ENCODE measurements at regions not wholly inside any gene's neighbourhood (a gene's known extent, or its start where the extent isn't known, plus 50 kb on each side); places are given as distances from the start of the nearest gene placed in this dataset.

- no peak for TF ChIP-seq POLR2A (IDR thresholded peaks at IDR 0.05)
- TF ChIP-seq CTCF (IDR thresholded peaks at IDR 0.05), result no peak
- intact Hi-C loops (cut with DNase I), result no loop called here
Observed at GRCh38 chr6:130529569-130530149, 163.8 kb downstream of the TMEM200A start.

GRCh38 chr6:130534627-130535026 lies 168.8 kb downstream of the TMEM200A start:
- DNase-seq, result no peak
- Histone ChIP-seq H3K27me3 (no peaks in the 10 kb centered on the region), H3K9me3 (replicated peaks in 1 of 3) (peaks cover 0 to 5% (median 0%) of the 10 kb centered on the region in 3 donors), H3K36me3 (replicated peaks in 1 of 2) (no peaks in the 10 kb centered on the region), H3K4me1 (replicated peaks in 1 of 2) (no peaks in the 10 kb centered on the region), H3K27ac (no peak overlapping the region), H3K4me3 (no peak overlapping the region)
- TF ChIP-seq CTCF (IDR thresholded peaks at IDR 0.05) (no peak), POLR2A (IDR thresholded peaks at IDR 0.05) (no peak)
- 83 to 92% (median 89%) methylated on average over 3 of the region's 3 CpGs for WGBS, 4 donors
- intact Hi-C loops (cut with DNase I), result no loop called here

More at GRCh38 chr6:130529569-130530149, 163.8 kb downstream of the TMEM200A start:
- Histone ChIP-seq H3K36me3 (replicated peaks in 1 of 2) (no peaks in the 10 kb centered on the region), H3K4me1 (replicated peaks in 1 of 2) (no peaks in the 10 kb centered on the region), H3K27me3 (no peaks in the 10 kb centered on the region), H3K4me3 (no peak overlapping the region), H3K9me3 (replicated peaks in 1 of 3) (no peaks in the 10 kb centered on the region), H3K27ac (no peak overlapping the region)
- WGBS, 4 donors, result 83 to 95% (median 90%) methylated on average over 4 to 8 of the region's 8 CpGs
- no peak for DNase-seq

GRCh38 chr6:130535242-130535641 lies 169.4 kb downstream of the TMEM200A start:
- intact Hi-C loops (cut with DNase I), result no loop called here
- TF ChIP-seq CTCF (IDR thresholded peaks at IDR 0.05), result no peak
- no peak for TF ChIP-seq POLR2A (IDR thresholded peaks at IDR 0.05)
- WGBS, 4 donors, result 94 to 98% (median 97%) methylated on average over 2 of the region's 2 CpGs
- Histone ChIP-seq H3K27me3 (no peaks in the 10 kb centered on the region), H3K4me1 (replicated peaks in 1 of 2) (no peaks in the 10 kb centered on the region), H3K9me3 (replicated peaks in 1 of 3) (peaks cover 0 to 5% (median 0%) of the 10 kb centered on the region in 3 donors), H3K27ac (no peak overlapping the region), H3K36me3 (replicated peaks in 1 of 2) (no peaks in the 10 kb centered on the region), H3K4me3 (no peak overlapping the region)
- no peak for DNase-seq

- intact Hi-C loops (cut with DNase I), result no loop called here
- Histone ChIP-seq H3K4me1 (replicated peaks in 1 of 2) (no peaks in the 10 kb centered on the region), H3K36me3 (replicated peaks in 1 of 2) (no peaks in the 10 kb centered on the region), H3K9me3 (replicated peaks in 1 of 3) (peaks cover 0 to 5% (median 0%) of the 10 kb centered on the region in 3 donors), H3K27me3 (no peaks in the 10 kb centered on the region), H3K27ac (no peak overlapping the region), H3K4me3 (no peak overlapping the region)
- 82 to 98% (median 90%) methylated on average over 1 of the region's 1 CpG for WGBS, 4 donors
- no peak for DNase-seq
- TF ChIP-seq POLR2A (IDR thresholded peaks at IDR 0.05) (no peak), CTCF (IDR thresholded peaks at IDR 0.05) (no peak)
Observed at GRCh38 chr6:130537447-130537846, 171.6 kb downstream of the TMEM200A start.
